ENCODE measurements at regions not wholly inside any gene's neighbourhood (a gene's known extent, or its start where the extent isn't known, plus 50 kb on each side); places are given as distances from the start of the nearest gene placed in this dataset.

- TF ChIP-seq CTCF (IDR thresholded peaks at IDR 0.05; ENCODE audit: low read length) (no peak), EZH2 (optimal IDR thresholded peaks at IDR 0.05; ENCODE audit: low read depth, low read length) (no peak), EZH2phosphoT487 (IDR thresholded peaks at IDR 0.05; ENCODE audit: low read length) (no peak)
Measured at GRCh38 chr17:74141612-74142011, 61.9 kb upstream of the RPL38 start.

All from MM.1S (cell line).